Muscle layer of colon (tissue), 2 donors: ENCODE measurements at regions not wholly inside any gene's neighbourhood (a gene's known extent, or its start where the extent isn't known, plus 50 kb on each side); places are given as distances from the start of the nearest gene placed in this dataset.

Experiments used
- H3K27ac ChIP-seq: one replicate; pipeline ENCODE4 v1.7.0; 2013; ENCODE audit warnings: low read depth, mild to moderate bottlenecking, low read length, moderate library complexity
- H3K27me3 ChIP-seq, 2 donors: one replicate each; pipeline ENCODE4 v1.7.0; 2013; ENCODE audit warnings: low read length in 2 of 2, mild to moderate bottlenecking in 2 of 2; ENCODE audit not compliant: insufficient read depth in 2 of 2, control insufficient read depth in 1 of 2
- H3K36me3 ChIP-seq: one replicate; pipeline ENCODE4 v1.7.0; 2013; ENCODE audit warnings: mild to moderate bottlenecking, low read length; ENCODE audit not compliant: insufficient read depth
- H3K4me1 ChIP-seq: one replicate; pipeline ENCODE4 v1.7.0; 2013; ENCODE audit warnings: mild to moderate bottlenecking, low read length; ENCODE audit not compliant: insufficient read depth
- H3K4me3 ChIP-seq, 2 donors: one replicate each; pipeline ENCODE4 v1.7.0; 2013; ENCODE audit warnings: low read length in 2 of 2, low read depth in 1 of 2, mild to moderate bottlenecking in 1 of 2, moderate library complexity in 1 of 2
- H3K9ac ChIP-seq: one replicate; pipeline ENCODE4 v1.7.0; 2013; ENCODE audit warnings: low read length
- H3K9me3 ChIP-seq: one replicate; pipeline ENCODE4 v1.7.0; 2013; ENCODE audit warnings: mild to moderate bottlenecking, low read length
- donor health status: abdominal sarcoma.
- donor health status: Adenocarcinoma of cecum.

DNA sequence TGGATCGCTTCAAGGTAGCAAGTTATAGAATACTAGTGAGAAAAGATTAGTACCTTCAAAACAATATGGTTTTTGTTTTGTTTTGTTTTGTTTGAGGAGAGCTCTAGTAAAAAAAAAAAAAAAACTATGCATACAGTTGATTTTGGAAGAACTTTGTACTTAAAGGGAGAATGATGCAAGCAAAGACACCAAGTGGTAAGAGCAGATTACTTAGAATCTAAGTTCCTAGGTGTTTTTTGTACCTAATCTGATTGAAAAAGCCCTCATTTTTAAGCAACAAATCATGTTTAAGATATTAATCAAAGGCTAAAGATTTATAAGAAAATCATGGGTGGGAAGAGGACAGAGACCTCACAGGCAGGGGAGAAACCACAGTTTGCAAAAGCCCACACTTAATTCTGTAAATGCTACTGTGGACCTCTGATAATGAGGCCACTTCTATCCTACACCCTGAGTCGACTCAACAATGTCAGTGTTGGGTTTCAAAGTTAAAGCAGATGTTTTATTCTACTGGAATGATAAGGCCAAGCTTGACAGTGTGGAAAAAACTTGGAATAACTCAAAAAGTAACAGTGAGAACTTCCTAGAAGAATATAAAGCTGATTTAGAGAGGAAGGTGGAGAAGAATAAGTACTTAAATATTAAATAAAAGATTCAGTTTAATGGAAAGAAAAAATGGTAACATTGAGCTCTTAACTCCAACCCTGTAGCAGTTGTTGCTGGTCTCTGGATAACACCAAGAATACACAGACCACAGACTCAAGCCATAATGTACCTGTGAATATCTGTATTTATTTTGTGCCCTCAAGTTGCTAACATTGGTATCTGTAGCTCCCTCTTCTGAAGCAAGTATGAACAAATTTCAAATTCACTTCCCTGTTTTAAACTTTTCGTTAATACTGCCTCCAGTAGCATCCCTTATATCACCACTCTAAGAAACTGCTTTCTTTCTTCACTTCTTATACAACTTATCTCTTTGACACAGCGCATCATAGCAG, 1047.8 kb downstream of the EPHA7 start:
- no peaks in the 10 kb centered on the region for H3K9me3 ChIP-seq
- no peaks in the 10 kb centered on the region for H3K36me3 ChIP-seq
- H3K9ac ChIP-seq, result no peak overlapping the region
- no peaks in the 10 kb centered on the region for H3K4me1 ChIP-seq
- no peak overlapping the region for H3K27ac ChIP-seq
- no peak overlapping the region for H3K4me3 ChIP-seq
- no peaks in the 10 kb centered on the region for H3K27me3 ChIP-seq

GRCh38 chr6:92369309-92369708, 1050.0 kb downstream of the EPHA7 start:
- no peak overlapping the region for H3K27ac ChIP-seq
- no peaks in the 10 kb centered on the region for H3K4me1 ChIP-seq
- H3K4me3 ChIP-seq, result no peak overlapping the region
- no peaks in the 10 kb centered on the region for H3K9me3 ChIP-seq
- H3K27me3 ChIP-seq, result no peaks in the 10 kb centered on the region
- H3K9ac ChIP-seq, result no peak overlapping the region
- H3K36me3 ChIP-seq, result no peaks in the 10 kb centered on the region

- Histone ChIP-seq H3K4me3 (no peak overlapping the region), H3K4me1 (no peaks in the 10 kb centered on the region), H3K27ac (no peak overlapping the region), H3K9me3 (no peaks in the 10 kb centered on the region), H3K27me3 (no peaks in the 10 kb centered on the region), H3K9ac (no peak overlapping the region), H3K36me3 (no peaks in the 10 kb centered on the region)
Measured at GRCh38 chr6:92364948-92365541, 1054.3 kb downstream of the EPHA7 start.

DNA sequence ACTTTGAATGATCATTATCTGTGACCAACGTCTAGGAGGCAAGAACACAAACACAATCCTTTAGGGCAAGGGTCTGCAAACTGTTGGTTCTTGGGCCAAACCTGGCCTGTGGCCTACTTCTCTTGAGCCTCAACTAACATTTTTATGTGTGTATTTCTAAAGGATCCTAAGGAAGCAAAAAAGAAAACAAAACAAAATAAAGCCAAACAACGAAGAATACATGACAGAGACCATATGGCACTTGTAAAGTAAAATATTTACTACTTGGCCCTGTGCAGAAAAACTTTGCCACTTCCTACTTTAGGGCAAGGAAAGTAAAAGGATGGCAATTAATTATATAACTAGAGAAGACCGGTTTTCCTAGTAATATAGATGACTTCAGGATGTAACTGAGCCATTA, 1056.2 kb downstream of the EPHA7 start:
- no peaks in the 10 kb centered on the region for H3K4me1 ChIP-seq
- H3K9ac ChIP-seq, result no peak overlapping the region
- H3K27ac ChIP-seq, result no peak overlapping the region
- no peaks in the 10 kb centered on the region for H3K27me3 ChIP-seq
- no peaks in the 10 kb centered on the region for H3K9me3 ChIP-seq
- H3K36me3 ChIP-seq, result no peaks in the 10 kb centered on the region
- no peak overlapping the region for H3K4me3 ChIP-seq

- no peaks in the 10 kb centered on the region for H3K36me3 ChIP-seq
- no peak overlapping the region for H3K4me3 ChIP-seq
- H3K27me3 ChIP-seq, result no peaks in the 10 kb centered on the region
- H3K9ac ChIP-seq, result no peak overlapping the region
- no peaks in the 10 kb centered on the region for H3K9me3 ChIP-seq
- H3K4me1 ChIP-seq, result no peaks in the 10 kb centered on the region
- H3K27ac ChIP-seq, result no peak overlapping the region
Measured at GRCh38 chr6:92362404-92362803, 1057.0 kb downstream of the EPHA7 start.

DNA sequence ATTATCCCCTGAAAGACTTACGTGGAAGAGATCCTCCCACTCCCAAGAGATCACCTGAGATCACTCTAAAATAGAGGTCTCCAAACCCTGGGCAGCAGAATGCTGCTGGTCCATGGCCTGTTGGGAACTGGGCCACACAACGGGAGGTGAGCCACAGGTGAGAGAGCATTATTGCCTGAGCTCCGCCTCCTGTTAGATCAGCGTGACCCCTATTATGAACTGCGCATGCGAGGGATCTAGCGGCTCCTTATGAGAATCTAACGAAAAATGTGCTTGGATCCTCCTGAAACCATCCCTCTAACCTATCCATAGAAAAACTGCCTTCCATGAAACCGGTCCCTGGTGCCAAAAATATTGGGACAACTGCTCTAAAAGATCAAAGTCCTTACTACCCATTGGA, 1057.4 kb downstream of the EPHA7 start:
- H3K4me3 ChIP-seq, result no peak overlapping the region
- H3K27me3 ChIP-seq, result no peaks in the 10 kb centered on the region
- H3K4me1 ChIP-seq, result no peaks in the 10 kb centered on the region
- H3K36me3 ChIP-seq, result no peaks in the 10 kb centered on the region
- no peak overlapping the region for H3K27ac ChIP-seq
- no peak overlapping the region for H3K9ac ChIP-seq
- no peaks in the 10 kb centered on the region for H3K9me3 ChIP-seq

DNA sequence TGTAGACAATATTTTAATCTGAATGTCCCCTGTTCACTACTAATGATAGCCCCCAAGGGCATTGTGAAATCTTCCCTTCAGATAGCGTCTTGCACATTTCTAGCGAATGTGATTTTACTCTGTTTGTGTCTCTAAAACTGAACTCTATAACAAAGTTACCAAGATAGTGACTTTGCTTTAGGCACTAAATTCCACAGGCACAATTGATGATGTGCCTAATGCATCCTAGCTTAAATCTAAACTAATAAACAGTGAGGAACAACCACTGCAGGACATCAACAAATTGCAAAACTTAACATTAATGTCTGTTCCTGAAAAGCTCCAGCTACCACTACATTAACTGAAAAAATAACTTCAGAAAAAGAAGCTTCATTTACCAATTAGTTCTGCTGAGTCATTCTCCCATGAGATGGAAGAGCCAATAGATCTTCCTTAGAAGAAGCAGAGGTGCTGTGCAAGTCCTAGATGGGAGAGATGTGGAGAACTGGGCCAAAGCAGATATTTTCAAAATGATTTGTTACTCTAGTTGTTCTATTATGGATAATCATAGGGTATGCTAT, 1065.0 kb downstream of the EPHA7 start:
- Histone ChIP-seq H3K27ac (no peak overlapping the region), H3K9ac (no peak overlapping the region), H3K36me3 (no peaks in the 10 kb centered on the region), H3K27me3 (no peaks in the 10 kb centered on the region), H3K4me3 (no peak overlapping the region), H3K4me1 (no peaks in the 10 kb centered on the region), H3K9me3 (no peaks in the 10 kb centered on the region)

GRCh38 chr6:92352130-92352529, 1067.2 kb downstream of the EPHA7 start:
- no peak overlapping the region for H3K9ac ChIP-seq
- H3K4me1 ChIP-seq, result no peaks in the 10 kb centered on the region
- no peaks in the 10 kb centered on the region for H3K27me3 ChIP-seq
- no peaks in the 10 kb centered on the region for H3K36me3 ChIP-seq
- no peaks in the 10 kb centered on the region for H3K9me3 ChIP-seq
- no peak overlapping the region for H3K4me3 ChIP-seq
- no peak overlapping the region for H3K27ac ChIP-seq

- Histone ChIP-seq H3K27ac (no peak overlapping the region), H3K4me1 (no peaks in the 10 kb centered on the region), H3K36me3 (no peaks in the 10 kb centered on the region), H3K4me3 (no peak overlapping the region), H3K9me3 (no peaks in the 10 kb centered on the region), H3K27me3 (no peaks in the 10 kb centered on the region), H3K9ac (no peak overlapping the region)
Measured at GRCh38 chr6:92341201-92341600, 1078.2 kb downstream of the EPHA7 start.

GRCh38 chr6:92339936-92340640, 1079.3 kb downstream of the EPHA7 start:
- Histone ChIP-seq H3K27ac (no peak overlapping the region), H3K4me1 (no peaks in the 10 kb centered on the region), H3K36me3 (no peaks in the 10 kb centered on the region), H3K4me3 (no peak overlapping the region), H3K27me3 (no peaks in the 10 kb centered on the region), H3K9me3 (no peaks in the 10 kb centered on the region), H3K9ac (no peak overlapping the region)

DNA sequence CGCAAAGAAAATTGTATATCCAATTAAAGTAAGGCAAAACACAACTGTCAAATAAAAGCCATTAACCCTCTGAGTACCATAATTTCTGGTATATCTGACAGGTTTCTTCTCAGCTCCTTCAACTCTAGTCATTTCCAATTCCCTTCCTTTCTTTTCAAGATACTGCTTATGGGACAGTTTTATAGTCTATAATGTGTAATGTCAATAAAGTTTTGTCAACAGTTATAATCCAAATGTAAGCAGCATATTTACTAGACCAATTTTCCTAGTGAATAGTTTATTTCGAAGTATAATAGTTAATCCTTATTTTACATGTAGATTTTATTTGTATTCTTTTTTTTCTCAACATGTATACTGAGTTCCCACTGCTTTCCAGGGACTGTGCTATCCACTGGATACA, 1081.8 kb downstream of the EPHA7 start:
- Histone ChIP-seq H3K4me3 (no peak overlapping the region), H3K9me3 (no peaks in the 10 kb centered on the region), H3K4me1 (no peaks in the 10 kb centered on the region), H3K9ac (no peak overlapping the region), H3K36me3 (no peaks in the 10 kb centered on the region), H3K27ac (no peak overlapping the region), H3K27me3 (no peaks in the 10 kb centered on the region)
